ENCODE measurements at regions not wholly inside any gene's neighbourhood (a gene's known extent, or its start where the extent isn't known, plus 50 kb on each side); places are given as distances from the start of the nearest gene placed in this dataset.

DNA sequence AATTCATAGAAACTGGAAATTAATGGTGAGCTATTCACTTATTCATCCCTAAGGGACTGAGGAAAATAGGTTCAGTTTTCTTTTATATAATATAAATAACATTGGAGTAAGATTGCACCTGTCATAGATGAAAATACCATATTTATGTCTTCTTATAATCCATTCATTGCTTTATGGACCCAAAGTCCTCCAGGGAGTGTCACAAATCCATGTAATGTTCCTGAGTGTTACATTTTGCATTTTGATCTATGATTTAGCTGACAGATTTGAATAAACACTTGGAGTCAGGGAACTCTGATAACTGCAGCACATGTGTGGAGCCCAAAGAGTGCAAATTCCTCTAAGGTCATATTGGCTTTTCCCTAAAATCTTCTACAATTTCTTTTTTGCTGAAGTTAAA lies 484.3 kb downstream of the MDFIC start:
- ChIA-PET POLR2A (no interaction called here), CTCF (interaction anchor here (2.0 kb wide), 1 partner anchor 19 kb away, joined by 7 read pairs; no protein-coding TSS in a partner anchor)
- dilution Hi-C loops (cut with MboI; ENCODE audit: extremely low pct_ligation_motif_present, low sequenced_read_pairs) (no loop called here), intact Hi-C loops (cut with micrococcal nuclease) (no loop called here)
- no TSS peak for BruUV-seq (replicated peaks)
- Histone ChIP-seq H3K27me3 (ENCODE audit: control insufficient read depth in 2 of 2, insufficient read depth in 2 of 2, low read length in 2 of 2) (no peaks in the 10 kb centered on the region), H3K4me2 (ENCODE audit: insufficient read depth, low read length) (no peak overlapping the region), H4K20me1 (replicated peaks; ENCODE audit: control insufficient read depth, extremely low read depth, insufficient read depth, low read length) (no peaks in the 10 kb centered on the region), H3K9me3 (replicated peaks; ENCODE audit: control insufficient read depth, insufficient read depth, low read length) (no peaks in the 10 kb centered on the region), H3K79me2 (ENCODE audit: control insufficient read depth, insufficient read depth, low read length) (no peaks in the 10 kb centered on the region), H3K27ac (ENCODE audit: insufficient read depth, low read depth, low read length) (no peak overlapping the region), H3K4me3 (replicated peaks in 1 of 3; ENCODE audit: insufficient read depth in 1 of 3, low read depth in 1 of 3, low read length in 3 of 3) (no peak overlapping the region), H3K9ac (replicated peaks; ENCODE audit: extremely low read depth, insufficient read depth, low read length) (no peak overlapping the region), H3K9me1 (replicated peaks; ENCODE audit: control insufficient read depth, extremely low read depth, insufficient read depth, low read length) (no peaks in the 10 kb centered on the region), H2AFZ (ENCODE audit: low read depth, low read length) (no peak overlapping the region), H3K4me1 (ENCODE audit: control insufficient read depth, extremely low read depth, insufficient read depth, low read length) (peaks cover 2% of the 10 kb centered on the region), H3K36me3 (ENCODE audit: control insufficient read depth in 2 of 2, extremely low read depth in 1 of 2, insufficient read depth in 2 of 2, low read length in 2 of 2) (no peaks in the 10 kb centered on the region)
- DNase-seq (ENCODE audit: low read depth, low spot score), result no peak
- FAIRE-seq, result no peak
- TF ChIP-seq POLR2AphosphoS5 (IDR thresholded peaks at IDR 0.05; ENCODE audit: insufficient read depth, low read depth, low read length) (no peak), EZH2 (IDR thresholded peaks at IDR 0.05; ENCODE audit: borderline replicate concordance, low read depth, low read length, severe bottlenecking) (no peak), GATA2 (IDR thresholded peaks at IDR 0.05; ENCODE audit: insufficient read depth, insufficient read length, low read depth, low read length) (no peak), MYC (IDR thresholded peaks at IDR 0.05; ENCODE audit: low read depth, low read length) (no peak), JUN (IDR thresholded peaks at IDR 0.05; ENCODE audit: borderline replicate concordance, insufficient read depth, insufficient read length, low read depth) (no peak), FOS (IDR thresholded peaks at IDR 0.05; ENCODE audit: borderline replicate concordance, insufficient read depth, low read length) (no peak), POLR2A (IDR thresholded peaks at IDR 0.05; ENCODE audit: low read depth, low read length) (no peak)
- TF ChIP-seq, protein P1, sequence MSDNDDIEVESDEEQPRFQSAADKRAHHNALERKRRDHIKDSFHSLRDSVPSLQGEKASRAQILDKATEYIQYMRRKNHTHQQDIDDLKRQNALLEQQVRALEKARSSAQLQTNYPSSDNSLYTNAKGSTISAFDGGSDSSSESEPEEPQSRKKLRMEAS (IDR thresholded peaks at IDR 0.05; ENCODE audit: insufficient read depth, insufficient read length), result no peak
- TF ChIP-seq, protein P2, sequence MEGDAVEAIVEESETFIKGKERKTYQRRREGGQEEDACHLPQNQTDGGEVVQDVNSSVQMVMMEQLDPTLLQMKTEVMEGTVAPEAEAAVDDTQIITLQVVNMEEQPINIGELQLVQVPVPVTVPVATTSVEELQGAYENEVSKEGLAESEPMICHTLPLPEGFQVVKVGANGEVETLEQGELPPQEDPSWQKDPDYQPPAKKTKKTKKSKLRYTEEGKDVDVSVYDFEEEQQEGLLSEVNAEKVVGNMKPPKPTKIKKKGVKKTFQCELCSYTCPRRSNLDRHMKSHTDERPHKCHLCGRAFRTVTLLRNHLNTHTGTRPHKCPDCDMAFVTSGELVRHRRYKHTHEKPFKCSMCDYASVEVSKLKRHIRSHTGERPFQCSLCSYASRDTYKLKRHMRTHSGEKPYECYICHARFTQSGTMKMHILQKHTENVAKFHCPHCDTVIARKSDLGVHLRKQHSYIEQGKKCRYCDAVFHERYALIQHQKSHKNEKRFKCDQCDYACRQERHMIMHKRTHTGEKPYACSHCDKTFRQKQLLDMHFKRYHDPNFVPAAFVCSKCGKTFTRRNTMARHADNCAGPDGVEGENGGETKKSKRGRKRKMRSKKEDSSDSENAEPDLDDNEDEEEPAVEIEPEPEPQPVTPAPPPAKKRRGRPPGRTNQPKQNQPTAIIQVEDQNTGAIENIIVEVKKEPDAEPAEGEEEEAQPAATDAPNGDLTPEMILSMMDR (IDR thresholded peaks at IDR 0.05; ENCODE audit: extremely low read depth in 1 of 2, insufficient read depth in 1 of 2, low read depth in 1 of 2, low read length in 2 of 2), result no peak

All from endothelial cell of umbilical vein (primary cell).